Memory B cell (primary cell): ENCODE measurements at regions not wholly inside any gene's neighbourhood (a gene's known extent, or its start where the extent isn't known, plus 50 kb on each side); places are given as distances from the start of the nearest gene placed in this dataset.

Experiments
- ATAC-seq: fragments of 150-1000 bp; cut with Tn5 transposase; 2 replicates; pipeline ENCODE4 v1.10.0; 2021; ENCODE audit warnings: low read depth, mild to moderate bottlenecking, moderate library complexity
- DNase-seq, 2 donors: peaks; one replicate each; pipeline ENCODE4 v3.0.0; 2022; ENCODE audit warnings: low spot score in 2 of 2
- H3K27ac Mint-ChIP-seq: one replicate; pipeline ENCODE4 v1.8.0; 2022; ENCODE audit warnings: mild to moderate bottlenecking, moderate library complexity, mixed read lengths
- H3K27me3 Mint-ChIP-seq: one replicate; pipeline ENCODE4 v1.8.0; 2022; ENCODE audit warnings: mixed read lengths
- H3K36me3 Mint-ChIP-seq: one replicate; pipeline ENCODE4 v1.8.0; 2022; ENCODE audit warnings: mild to moderate bottlenecking, mixed read lengths
- H3K4me1 Mint-ChIP-seq: one replicate; pipeline ENCODE4 v1.8.0; 2022; ENCODE audit warnings: mixed read lengths
- H3K4me3 Mint-ChIP-seq: one replicate; pipeline ENCODE4 v1.8.0; 2022; ENCODE audit warnings: mild to moderate bottlenecking, moderate library complexity, mixed read lengths
- H3K9me3 Mint-ChIP-seq: one replicate; pipeline ENCODE4 v1.8.0; 2022; ENCODE audit warnings: mixed read lengths

DNA sequence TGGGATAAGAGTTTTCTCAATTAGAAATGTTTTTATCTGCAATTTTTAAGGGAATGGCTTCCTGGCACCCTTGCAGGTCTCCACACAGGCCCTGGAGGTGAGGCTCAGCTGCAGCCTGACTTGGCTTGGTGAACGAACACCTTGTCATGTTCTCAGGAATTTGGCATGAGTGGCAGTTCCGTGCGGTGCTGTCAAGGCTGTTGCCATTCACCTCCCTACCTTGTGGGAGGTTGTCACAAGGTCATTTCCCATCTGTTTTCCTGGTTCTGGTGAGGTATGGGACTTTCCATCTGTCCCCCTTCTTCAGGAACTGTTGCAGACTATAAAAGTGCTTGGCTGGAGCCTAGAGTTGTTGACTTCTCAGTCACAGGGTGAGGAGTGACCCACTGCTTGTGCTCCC is 82.9 kb downstream of the ELOVL4 start:
- Mint-ChIP-seq H3K9me3 (no peaks in the 10 kb centered on the region), H3K4me3 (no peak overlapping the region), H3K27ac (no peak overlapping the region), H3K27me3 (peaks cover 2% of the 10 kb centered on the region), H3K4me1 (peaks cover 6% of the 10 kb centered on the region), H3K36me3 (no peaks in the 10 kb centered on the region)
- ATAC-seq (no peak), DNase-seq (no peak)

- H3K27me3 Mint-ChIP-seq, result peaks cover 2% of the 10 kb centered on the region
- H3K36me3 Mint-ChIP-seq, result no peaks in the 10 kb centered on the region
- peaks cover 5% of the 10 kb centered on the region for H3K4me1 Mint-ChIP-seq
- ATAC-seq, result no peak
- H3K4me3 Mint-ChIP-seq, result no peak overlapping the region
- no peak for DNase-seq
- no peak overlapping the region for H3K27ac Mint-ChIP-seq
- no peaks in the 10 kb centered on the region for H3K9me3 Mint-ChIP-seq
Observed at GRCh38 chr6:79864001-79864400, 83.4 kb downstream of the ELOVL4 start.

- Mint-ChIP-seq H3K4me3 (no peak overlapping the region), H3K4me1 (peaks cover 3% of the 10 kb centered on the region), H3K27me3 (no peaks in the 10 kb centered on the region), H3K27ac (no peak overlapping the region), H3K9me3 (no peaks in the 10 kb centered on the region), H3K36me3 (no peaks in the 10 kb centered on the region)
- ATAC-seq (no peak), DNase-seq (no peak)
Observed at GRCh38 chr6:79863566-79863965, 83.8 kb downstream of the ELOVL4 start.

- Mint-ChIP-seq H3K36me3 (no peaks in the 10 kb centered on the region), H3K9me3 (no peaks in the 10 kb centered on the region), H3K4me3 (no peak overlapping the region), H3K27me3 (no peaks in the 10 kb centered on the region), H3K4me1 (no peaks in the 10 kb centered on the region), H3K27ac (no peak overlapping the region)
- no peak for DNase-seq
- no peak for ATAC-seq
Observed at GRCh38 chr6:79862711-79863110, 84.6 kb downstream of the ELOVL4 start.

DNA sequence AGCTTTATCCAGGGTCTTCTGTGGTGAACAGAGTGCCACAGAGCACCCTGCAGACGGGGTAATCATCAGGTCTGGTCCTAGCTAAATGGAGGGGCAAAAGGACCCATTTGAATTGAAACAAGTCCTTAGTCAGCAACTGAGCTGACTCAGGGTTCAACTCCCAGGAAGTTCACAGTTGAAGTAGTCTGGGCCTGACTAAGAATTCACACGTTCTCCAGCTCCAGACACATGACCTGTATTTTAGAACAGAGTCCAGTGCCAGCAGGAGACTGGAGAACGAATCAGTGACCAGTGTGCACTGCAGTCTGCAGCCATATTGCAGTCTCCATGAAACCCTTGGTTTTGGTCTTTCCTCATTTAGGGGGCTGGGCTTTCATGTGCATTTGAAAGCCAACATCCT is 85.2 kb downstream of the ELOVL4 start:
- H3K36me3 Mint-ChIP-seq, result no peaks in the 10 kb centered on the region
- no peaks in the 10 kb centered on the region for H3K4me1 Mint-ChIP-seq
- H3K4me3 Mint-ChIP-seq, result no peak overlapping the region
- DNase-seq (no peak), ATAC-seq (no peak)
- H3K9me3 Mint-ChIP-seq, result no peaks in the 10 kb centered on the region
- no peak overlapping the region for H3K27ac Mint-ChIP-seq
- no peaks in the 10 kb centered on the region for H3K27me3 Mint-ChIP-seq

GRCh38 chr6:79861023-79861422 is 86.3 kb downstream of the ELOVL4 start:
- Mint-ChIP-seq H3K27ac (no peak overlapping the region), H3K9me3 (no peaks in the 10 kb centered on the region), H3K36me3 (no peaks in the 10 kb centered on the region), H3K27me3 (no peaks in the 10 kb centered on the region), H3K4me3 (no peak overlapping the region), H3K4me1 (no peaks in the 10 kb centered on the region)
- ATAC-seq (no peak), DNase-seq (no peak)

DNA sequence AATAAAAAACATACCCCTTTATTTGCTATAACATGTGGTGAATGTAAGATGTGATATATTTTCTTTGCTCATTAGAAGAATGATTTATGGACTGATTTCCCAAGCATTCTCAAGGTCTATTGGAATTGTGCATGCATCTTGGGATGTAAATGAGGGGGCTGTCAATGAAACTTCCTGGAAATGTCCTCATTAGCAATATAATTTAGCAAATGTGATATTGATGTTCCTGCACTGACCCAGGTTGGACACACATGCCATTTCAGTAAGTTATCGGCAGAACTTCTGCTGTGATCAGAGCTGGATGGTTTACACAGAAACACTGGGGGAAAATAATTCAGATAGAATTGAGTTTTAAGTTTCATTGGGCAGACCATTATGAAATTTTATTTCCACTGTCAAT is 99.9 kb downstream of the ELOVL4 start:
- Mint-ChIP-seq H3K27me3 (peaks cover 8% of the 10 kb centered on the region), H3K27ac (no peak overlapping the region), H3K9me3 (no peaks in the 10 kb centered on the region), H3K4me3 (no peak overlapping the region), H3K36me3 (no peaks in the 10 kb centered on the region), H3K4me1 (peaks cover 4% of the 10 kb centered on the region)
- DNase-seq, result no peak
- ATAC-seq, result no peak

GRCh38 chr6:79842376-79843040 is 104.8 kb downstream of the ELOVL4 start:
- Mint-ChIP-seq H3K27me3 (peaks cover 14% of the 10 kb centered on the region), H3K27ac (no peak overlapping the region), H3K36me3 (no peaks in the 10 kb centered on the region), H3K4me1 (peaks cover 7% of the 10 kb centered on the region), H3K4me3 (no peak overlapping the region), H3K9me3 (no peaks in the 10 kb centered on the region)
- no peak for ATAC-seq
- DNase-seq, result no peak

DNA sequence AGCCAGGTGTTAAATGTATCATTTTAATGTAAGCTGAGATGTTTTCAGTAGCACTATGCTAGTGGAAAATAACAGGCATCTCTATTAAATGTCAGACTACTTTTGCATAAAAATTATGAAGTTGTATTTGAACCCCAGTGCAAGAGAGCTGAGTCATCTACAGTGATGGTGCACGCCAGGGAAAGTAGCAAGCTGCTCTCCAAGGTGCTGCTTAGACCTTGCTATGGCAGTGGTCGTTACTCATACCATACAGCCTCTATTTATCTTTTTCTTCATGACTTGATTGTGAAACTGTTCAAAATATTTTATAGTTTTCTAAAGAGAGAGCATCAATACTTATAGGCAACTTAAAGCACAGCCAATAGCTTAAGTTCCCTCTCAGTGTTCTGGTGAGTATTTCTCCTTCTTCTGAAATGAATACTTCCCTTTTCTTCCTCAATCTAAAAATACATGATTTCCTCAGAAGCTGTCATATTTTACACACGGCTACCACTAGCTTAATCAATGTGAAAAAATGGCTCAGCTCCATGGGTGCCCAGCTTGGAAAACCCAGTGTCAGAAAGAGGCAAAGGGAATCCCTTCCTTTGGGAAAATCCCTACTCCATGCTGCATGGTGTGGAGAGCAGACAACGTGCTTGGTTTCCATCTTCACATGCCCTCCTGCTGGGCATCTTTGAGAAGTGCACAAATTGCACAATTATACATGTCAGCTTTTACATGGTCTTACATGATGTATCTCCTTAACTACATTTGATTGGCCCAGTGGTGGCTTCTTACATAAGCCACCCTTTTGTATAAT is 105.6 kb downstream of the ELOVL4 start:
- H3K36me3 Mint-ChIP-seq, result no peaks in the 10 kb centered on the region
- DNase-seq, result no peak
- H3K4me1 Mint-ChIP-seq, result peaks cover 7% of the 10 kb centered on the region
- peaks cover 15% of the 10 kb centered on the region for H3K27me3 Mint-ChIP-seq
- no peak for ATAC-seq
- no peak overlapping the region for H3K4me3 Mint-ChIP-seq
- no peak overlapping the region for H3K27ac Mint-ChIP-seq
- no peaks in the 10 kb centered on the region for H3K9me3 Mint-ChIP-seq

DNA sequence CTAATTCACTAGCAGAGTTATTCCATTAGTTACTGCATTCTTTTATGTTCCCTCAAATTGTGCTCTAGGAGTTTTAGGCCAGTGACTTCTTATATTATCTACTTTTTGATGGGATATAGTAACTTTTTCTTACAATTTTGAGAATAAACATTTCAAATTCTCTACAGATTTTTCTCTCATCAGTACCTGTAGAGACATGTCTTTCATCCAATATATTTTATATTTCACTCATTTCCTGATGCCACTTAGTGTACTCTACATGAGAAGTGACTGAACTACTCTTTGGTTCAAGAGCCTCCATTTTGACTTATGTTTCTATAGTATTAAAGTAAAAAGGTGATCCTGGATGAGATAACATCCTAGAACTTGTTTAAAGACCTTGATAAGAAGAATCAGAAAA is 108.5 kb downstream of the ELOVL4 start:
- ATAC-seq (no peak), DNase-seq (no peak)
- H3K27ac Mint-ChIP-seq, result no peak overlapping the region
- H3K4me3 Mint-ChIP-seq, result no peak overlapping the region
- no peaks in the 10 kb centered on the region for H3K36me3 Mint-ChIP-seq
- no peaks in the 10 kb centered on the region for H3K9me3 Mint-ChIP-seq
- H3K4me1 Mint-ChIP-seq, result peaks cover 3% of the 10 kb centered on the region
- peaks cover 13% of the 10 kb centered on the region for H3K27me3 Mint-ChIP-seq

DNA sequence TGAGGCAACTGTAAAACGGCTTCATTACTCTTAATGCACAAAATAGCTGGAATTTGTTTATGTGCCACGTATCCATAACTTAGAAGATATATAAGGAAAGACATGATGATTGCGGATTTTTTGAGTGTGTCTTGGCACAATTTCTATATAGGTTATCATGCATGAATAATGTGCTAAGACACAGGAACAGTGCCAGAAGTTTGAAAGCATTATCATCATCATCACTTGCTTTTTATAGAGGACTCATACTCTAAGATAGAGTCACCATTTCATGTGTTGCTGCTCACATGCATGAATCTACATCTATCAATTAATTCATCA is 113.4 kb downstream of the ELOVL4 start:
- DNase-seq, result no peak
- no peak for ATAC-seq
- Mint-ChIP-seq H3K9me3 (no peaks in the 10 kb centered on the region), H3K27ac (no peak overlapping the region), H3K4me3 (no peak overlapping the region), H3K27me3 (peaks cover 6% of the 10 kb centered on the region), H3K4me1 (no peaks in the 10 kb centered on the region), H3K36me3 (no peaks in the 10 kb centered on the region)

GRCh38 chr6:79833264-79833963 is 113.9 kb downstream of the ELOVL4 start:
- H3K27ac Mint-ChIP-seq, result no peak overlapping the region
- H3K27me3 Mint-ChIP-seq, result peaks cover 6% of the 10 kb centered on the region
- H3K4me3 Mint-ChIP-seq, result no peak overlapping the region
- no peaks in the 10 kb centered on the region for H3K36me3 Mint-ChIP-seq
- DNase-seq (no peak), ATAC-seq (no peak)
- H3K4me1 Mint-ChIP-seq, result no peaks in the 10 kb centered on the region
- no peaks in the 10 kb centered on the region for H3K9me3 Mint-ChIP-seq

GRCh38 chr6:79832723-79833122 is 114.6 kb downstream of the ELOVL4 start:
- no peak overlapping the region for H3K27ac Mint-ChIP-seq
- no peaks in the 10 kb centered on the region for H3K4me1 Mint-ChIP-seq
- no peak overlapping the region for H3K4me3 Mint-ChIP-seq
- no peaks in the 10 kb centered on the region for H3K9me3 Mint-ChIP-seq
- DNase-seq, result no peak
- H3K27me3 Mint-ChIP-seq, result peaks cover 7% of the 10 kb centered on the region
- ATAC-seq, result no peak
- no peaks in the 10 kb centered on the region for H3K36me3 Mint-ChIP-seq

DNA sequence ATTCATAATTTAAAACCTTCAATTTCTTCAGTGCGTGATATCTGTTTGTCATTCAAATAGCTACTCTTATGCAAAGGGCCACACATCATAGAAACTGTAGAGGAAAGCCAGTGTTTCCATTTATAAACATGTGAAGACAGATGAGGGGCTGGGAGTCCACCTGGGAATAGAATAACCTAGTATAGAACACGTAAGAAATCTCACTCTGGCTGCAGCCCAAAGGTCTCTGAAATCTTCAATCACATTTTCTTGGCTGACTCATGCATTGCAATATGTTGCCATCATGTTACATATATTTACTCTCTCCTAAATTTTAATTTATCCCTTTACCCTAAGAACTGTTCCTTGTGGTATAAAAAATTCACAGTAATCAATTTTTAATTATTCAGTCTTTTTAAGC is 123.2 kb downstream of the ELOVL4 start:
- DNase-seq (no peak), ATAC-seq (no peak)
- Mint-ChIP-seq H3K36me3 (no peaks in the 10 kb centered on the region), H3K27me3 (peaks cover 4% of the 10 kb centered on the region), H3K27ac (no peak overlapping the region), H3K4me3 (no peak overlapping the region), H3K9me3 (no peaks in the 10 kb centered on the region), H3K4me1 (no peaks in the 10 kb centered on the region)
